GM12892 (cell line): ENCODE measurements at regions not wholly inside any gene's neighbourhood (a gene's known extent, or its start where the extent isn't known, plus 50 kb on each side); places are given as distances from the start of the nearest gene placed in this dataset.

Experiments used
- DNase-seq: peaks from one replicate; pipeline ENCODE4 v3.0.0; 2011; ENCODE audit not compliant: insufficient read length
- FAIRE-seq: peaks from 2 replicates; lab custom pipeline; 2011; peaks lifted over from hg19 to GRCh38; lab: Jason Lieb, UNC
- POLR2A ChIP-seq: IDR thresholded peaks from 2 replicates; pipeline ENCODE4 v1.6.1; 2011; ENCODE audit warnings: low read depth, low read length, control low read depth
- POLR2AphosphoS5 ChIP-seq: IDR thresholded peaks from 2 replicates; pipeline ENCODE4 v1.6.1; 2011; ENCODE audit warnings: low read depth, low read length, control low read depth
- TAF1 ChIP-seq: IDR thresholded peaks from 2 replicates; pipeline ENCODE4 v1.6.1; 2011; ENCODE audit warnings: low read depth, mild to moderate bottlenecking, control low read depth, low read length, borderline replicate concordance

DNA sequence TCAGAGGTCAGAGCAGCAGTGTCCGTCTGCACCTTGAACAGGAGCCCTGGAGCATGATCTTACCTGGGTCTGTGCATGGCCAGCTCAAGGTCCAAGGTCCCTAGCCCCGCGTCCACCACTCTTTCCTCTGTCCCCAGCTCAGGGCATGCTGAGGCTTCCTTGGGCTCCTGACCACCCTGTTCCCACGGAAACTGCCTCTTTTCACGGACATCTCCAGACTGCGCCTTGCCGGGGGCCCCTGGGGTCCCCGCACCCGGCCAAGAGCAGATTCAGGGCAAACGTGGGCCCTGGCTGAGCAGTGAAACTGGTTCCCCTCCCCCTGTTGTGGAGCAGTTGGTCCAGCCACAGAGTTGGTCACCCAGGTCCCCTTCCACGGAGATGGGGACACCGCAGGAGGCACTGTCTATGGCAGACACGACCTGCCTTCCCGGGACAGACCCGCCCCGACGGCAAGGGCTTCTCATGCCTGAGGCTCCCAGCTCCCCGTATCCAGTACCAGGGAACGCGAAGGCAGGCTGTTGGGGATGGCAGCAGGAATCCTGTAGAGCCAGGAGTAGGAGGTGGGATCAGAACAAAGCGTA is 217.4 kb upstream of the PPP2R2D start:
- FAIRE-seq (no peak), DNase-seq (no peak)
- TF ChIP-seq TAF1, result no peak
- TF ChIP-seq POLR2AphosphoS5, result no peak
- no peak for TF ChIP-seq POLR2A

DNA sequence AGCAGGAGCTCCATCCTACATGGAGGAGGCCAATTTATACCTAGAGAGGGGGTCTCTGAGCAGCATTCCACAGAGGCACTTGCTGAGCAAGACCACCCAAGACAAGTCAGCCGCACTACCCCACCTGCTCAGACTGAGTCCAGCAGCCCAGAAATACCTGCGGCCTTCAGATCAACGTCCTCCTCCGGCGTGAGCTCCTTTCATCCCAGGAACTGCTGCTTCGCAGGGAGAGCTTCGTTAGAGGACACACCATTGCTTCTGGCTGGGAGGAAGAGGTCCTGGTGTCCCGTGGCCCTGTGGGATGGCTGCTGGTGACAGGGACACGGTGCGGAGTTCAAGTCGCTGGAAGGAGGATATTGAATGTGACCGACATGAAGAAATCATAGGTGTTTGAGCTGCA is 216.9 kb upstream of the PPP2R2D start:
- no peak for TF ChIP-seq POLR2A
- no peak for TF ChIP-seq TAF1
- no peak for TF ChIP-seq POLR2AphosphoS5
- DNase-seq (no peak), FAIRE-seq (no peak)

DNA sequence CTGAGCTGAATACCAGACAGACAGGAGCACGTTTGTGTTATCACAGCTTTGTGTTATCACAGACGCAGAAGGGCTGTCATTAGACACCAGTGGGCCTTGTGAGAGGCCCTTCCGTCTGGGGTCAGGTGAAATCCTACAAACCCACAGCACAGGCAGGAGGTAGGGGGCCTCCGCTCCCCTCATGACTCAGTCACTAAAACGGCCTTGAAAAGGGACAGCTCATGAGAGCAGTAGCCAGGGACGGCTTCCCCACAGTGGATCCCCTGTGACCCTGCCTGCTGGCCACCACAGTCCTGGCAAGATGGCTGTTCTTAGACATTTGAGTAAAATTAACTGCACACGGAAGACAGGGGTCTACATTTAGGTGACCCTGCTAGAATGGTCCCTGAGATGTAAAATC is 215.8 kb upstream of the PPP2R2D start:
- no peak for TF ChIP-seq POLR2AphosphoS5
- TF ChIP-seq TAF1, result no peak
- no peak for TF ChIP-seq POLR2A
- FAIRE-seq (no peak), DNase-seq (no peak)

DNA sequence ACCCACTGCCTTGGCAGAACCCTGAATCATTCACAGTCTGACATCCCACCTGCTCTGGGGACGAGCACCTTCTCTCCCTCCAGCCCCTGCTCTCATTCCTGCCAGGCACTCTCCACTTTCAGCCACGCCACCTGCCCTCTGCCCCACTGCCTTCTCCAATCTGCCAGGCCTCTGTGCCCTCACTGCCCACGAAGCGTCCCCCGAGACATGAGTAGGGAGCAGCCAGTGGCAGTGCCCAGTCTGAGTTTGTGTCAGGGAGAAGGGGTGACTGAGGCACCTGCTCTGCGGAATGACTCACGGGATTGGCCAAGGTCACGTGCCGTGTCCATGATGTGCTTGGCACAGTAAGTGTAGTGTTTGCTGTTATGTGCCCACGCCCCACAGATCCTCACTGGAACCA is 215.2 kb upstream of the PPP2R2D start:
- TF ChIP-seq TAF1 (no peak), POLR2A (no peak), POLR2AphosphoS5 (no peak)
- no peak for DNase-seq

DNA sequence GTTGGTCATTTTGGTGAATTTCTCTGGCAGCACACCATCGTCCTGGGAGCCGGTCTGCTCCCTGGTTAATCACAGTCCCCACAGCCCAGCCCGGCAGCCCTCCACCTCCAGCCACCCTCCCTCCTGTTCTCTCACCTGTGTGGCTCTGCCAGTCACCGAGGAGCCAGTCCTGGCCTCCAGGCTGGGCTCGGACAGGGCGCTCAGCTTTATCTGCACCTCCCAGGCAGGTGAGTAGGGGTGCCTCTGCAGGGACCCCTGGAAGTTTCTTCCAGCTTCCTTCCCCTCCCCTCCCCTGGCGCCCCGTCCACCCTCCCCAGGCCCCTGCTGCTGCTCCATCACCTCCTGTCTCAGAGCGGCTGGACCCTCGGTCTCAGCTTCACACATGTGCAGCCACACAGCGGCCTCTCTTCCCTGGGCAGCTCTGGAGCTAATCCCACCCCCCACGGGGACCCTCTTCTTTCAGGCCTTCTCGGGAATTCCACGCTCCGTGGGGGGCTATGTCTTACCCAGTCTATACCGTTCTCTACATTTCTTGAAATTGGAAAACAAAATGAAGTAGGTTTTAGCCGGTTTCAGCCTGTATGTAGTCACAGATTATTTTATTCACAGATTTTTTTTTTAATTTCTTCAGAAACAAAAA is 213.9 kb upstream of the PPP2R2D start:
- TF ChIP-seq TAF1 (no peak), POLR2A (no peak), POLR2AphosphoS5 (no peak)
- DNase-seq (no peak), FAIRE-seq (no peak)

More for the DNA sequence above, 215.2 kb upstream of the PPP2R2D start:
- FAIRE-seq, result no peak

DNA sequence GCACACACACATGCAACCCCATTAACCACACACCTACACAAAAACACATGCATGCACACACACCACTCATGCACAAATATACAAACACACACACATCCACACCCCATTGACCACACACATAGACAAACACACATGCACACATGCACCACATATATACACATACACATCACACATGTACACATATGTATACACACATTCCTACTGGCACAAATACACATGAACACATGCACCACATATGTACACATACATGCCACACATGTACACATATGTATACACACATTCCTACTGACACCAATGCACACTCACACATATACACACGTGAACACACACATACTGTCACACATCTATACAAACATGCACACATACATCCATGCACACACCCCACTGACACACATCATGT is 212.5 kb upstream of the PPP2R2D start:
- no peak for TF ChIP-seq TAF1
- TF ChIP-seq POLR2A, result no peak
- TF ChIP-seq POLR2AphosphoS5, result no peak
- FAIRE-seq (no peak), DNase-seq (no peak)

DNA sequence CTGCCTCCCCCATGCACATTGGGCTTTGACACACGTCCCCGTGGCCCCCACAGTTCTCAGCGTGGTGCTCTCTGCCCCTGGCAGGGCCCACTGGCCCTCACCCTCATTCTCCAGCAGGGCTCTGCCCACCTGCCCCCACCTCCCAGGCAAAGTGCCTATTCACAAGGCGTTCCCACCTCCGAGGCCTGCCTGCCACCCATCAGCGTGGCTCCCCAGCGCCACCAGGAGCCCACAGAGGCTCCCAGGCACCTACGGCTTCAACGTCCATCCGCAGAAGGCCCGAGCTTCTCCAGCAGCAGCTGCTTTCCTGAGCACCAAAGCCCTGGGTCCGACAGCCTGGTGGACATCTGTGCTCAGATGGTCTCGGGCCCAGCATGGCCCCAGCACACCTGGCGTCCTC is 211.8 kb upstream of the PPP2R2D start:
- no peak for FAIRE-seq
- TF ChIP-seq POLR2A (no peak), POLR2AphosphoS5 (no peak), TAF1 (no peak)
- DNase-seq, result no peak

DNA sequence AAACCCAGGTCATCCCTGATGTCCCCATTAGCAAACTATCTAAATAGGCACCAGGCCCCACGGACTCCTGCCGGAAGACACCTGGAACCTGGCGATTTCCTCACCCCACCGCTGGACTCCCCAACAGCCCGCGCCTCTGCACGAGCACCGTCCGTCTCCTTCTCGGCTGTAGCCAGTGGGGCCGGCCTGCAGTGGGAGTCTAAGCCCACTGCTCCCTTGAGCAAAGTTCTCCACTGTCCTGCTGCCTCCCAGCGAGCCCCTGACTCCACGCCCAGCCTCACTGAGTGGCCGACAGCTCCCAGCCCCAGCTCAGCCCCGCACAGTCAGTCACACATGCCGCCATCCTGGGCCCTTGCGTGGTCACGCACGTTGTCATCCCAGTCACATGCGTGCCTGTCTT is 211.3 kb upstream of the PPP2R2D start:
- no peak for TF ChIP-seq POLR2AphosphoS5
- no peak for TF ChIP-seq POLR2A
- no peak for TF ChIP-seq TAF1
- FAIRE-seq (no peak), DNase-seq (no peak)

DNA sequence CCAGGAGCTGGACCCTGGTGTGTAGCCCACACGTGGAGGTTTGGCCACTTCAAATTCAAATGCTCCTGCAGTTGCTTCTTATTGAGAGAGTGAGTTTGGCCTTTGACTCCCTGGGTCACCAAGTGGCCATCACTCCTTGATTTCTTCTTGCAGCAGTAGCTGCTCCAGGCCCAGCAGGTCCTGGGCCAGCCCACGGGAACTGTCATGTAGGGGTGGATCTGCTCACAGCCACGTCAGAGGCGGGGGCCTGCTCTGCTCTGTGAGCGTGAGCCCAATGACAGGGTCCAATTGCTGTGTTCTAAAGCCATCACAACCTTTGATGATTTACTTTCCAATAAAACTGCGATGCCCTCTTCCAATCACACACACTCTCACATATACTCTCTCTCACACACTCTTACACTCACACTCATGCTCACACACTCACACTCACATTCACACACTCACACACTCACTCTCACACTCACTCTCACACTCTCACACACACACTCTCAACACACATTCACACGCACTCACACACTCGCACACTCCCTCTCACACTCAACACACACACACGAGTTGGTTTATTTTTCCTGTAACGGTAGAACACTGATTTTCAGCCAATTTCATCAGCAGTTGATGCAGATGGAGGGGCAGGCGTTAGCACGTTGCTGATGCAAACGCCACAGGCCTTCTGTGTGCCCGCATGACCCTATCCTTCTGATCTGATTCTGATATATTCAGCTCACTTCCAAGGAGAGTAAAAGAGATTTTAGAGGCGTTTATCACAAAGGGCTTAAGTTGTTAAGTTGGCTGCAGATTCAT is 210.7 kb upstream of the PPP2R2D start:
- TF ChIP-seq POLR2A (no peak), TAF1 (no peak), POLR2AphosphoS5 (no peak)
- DNase-seq, result no peak
- FAIRE-seq, result no peak

DNA sequence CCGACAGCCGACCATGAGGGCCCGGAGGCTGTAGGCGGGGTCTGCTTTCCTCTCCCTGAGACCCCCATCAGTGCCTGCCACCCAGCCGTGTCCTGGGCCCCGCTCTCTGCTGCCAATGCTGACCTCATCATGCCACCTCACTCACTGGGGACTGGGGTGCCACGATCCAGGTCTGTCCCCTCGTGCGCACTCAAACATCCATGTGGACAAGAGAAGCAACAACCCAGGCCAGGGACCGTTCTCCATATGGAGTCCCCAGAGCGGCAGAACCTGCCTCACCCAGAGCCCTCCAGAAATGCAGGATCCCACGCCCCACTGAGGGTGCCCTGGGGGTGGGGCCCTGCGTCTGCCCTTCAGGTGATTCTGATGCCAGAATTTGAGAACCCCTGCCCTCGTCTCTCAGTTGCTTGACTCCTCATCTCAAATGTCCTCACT is 210.0 kb upstream of the PPP2R2D start:
- TF ChIP-seq POLR2A (no peak), TAF1 (no peak), POLR2AphosphoS5 (no peak)
- DNase-seq (no peak), FAIRE-seq (no peak)

DNA sequence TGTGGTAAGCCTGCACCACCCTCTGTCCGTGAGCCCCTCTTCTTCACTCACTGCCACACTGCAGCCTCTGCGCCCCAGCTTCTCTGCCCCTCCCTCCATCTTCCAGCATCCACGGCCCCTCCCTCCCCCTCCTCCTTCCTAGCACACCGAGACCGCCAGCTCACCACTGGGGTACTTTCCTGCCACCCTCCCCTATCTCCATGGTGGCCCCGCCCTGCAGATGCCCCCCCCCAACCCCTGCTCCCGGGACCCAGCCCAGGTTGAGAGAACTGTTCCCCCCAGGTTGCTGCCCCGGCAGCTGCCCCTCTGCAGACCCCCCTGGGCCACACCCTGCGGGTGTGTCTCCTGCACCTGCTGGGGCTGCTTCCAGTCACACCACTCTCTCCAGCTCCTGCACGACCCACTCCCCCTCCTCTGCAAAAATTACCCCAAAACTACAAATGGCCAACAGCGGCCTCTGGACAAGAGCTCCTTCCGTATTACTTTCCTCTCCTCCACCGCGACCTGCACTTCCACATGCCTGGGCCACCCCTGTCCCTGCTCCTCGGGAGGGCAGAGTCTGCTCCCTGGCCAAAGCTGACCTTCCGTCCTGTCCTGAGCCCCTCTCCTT is 209.2 kb upstream of the PPP2R2D start:
- FAIRE-seq, result no peak
- DNase-seq, result no peak
- TF ChIP-seq TAF1 (no peak), POLR2AphosphoS5 (no peak), POLR2A (no peak)
